ENCODE measurements at regions not wholly inside any gene's neighbourhood (a gene's known extent, or its start where the extent isn't known, plus 50 kb on each side); places are given as distances from the start of the nearest gene placed in this dataset.
"Not testable (repeated sequence)": the region's sequence is repeated elsewhere in the genome, so short reads cannot be mapped to it uniquely, and the experiment has no call there.

GRCh38 chr17:71431146-71431545 is 689.7 kb upstream of the SOX9 start:
- DNase-seq (ENCODE audit: insufficient read length), result no peak
- no peak for TF ChIP-seq POLR2AphosphoS5 (IDR thresholded peaks at IDR 0.05; ENCODE audit: low read depth, low read length)
- TF ChIP-seq TAF1 (IDR thresholded peaks at IDR 0.05; ENCODE audit: borderline replicate concordance, low read depth, low read length), result no peak
- no peak for TF ChIP-seq POLR2A (IDR thresholded peaks at IDR 0.05; ENCODE audit: low read depth, low read length)
- FAIRE-seq, result no peak

- no peak for FAIRE-seq
These were observed 688.2 kb upstream of the SOX9 start for GRCh38 chr17:71432378-71433315.

GRCh38 chr17:71434716-71435115 is 686.1 kb upstream of the SOX9 start:
- FAIRE-seq (no peak), DNase-seq (ENCODE audit: insufficient read length) (no peak)
- TF ChIP-seq POLR2AphosphoS5 (IDR thresholded peaks at IDR 0.05; ENCODE audit: low read depth, low read length), result no peak
- TF ChIP-seq TAF1 (IDR thresholded peaks at IDR 0.05; ENCODE audit: borderline replicate concordance, low read depth, low read length), result no peak
- TF ChIP-seq POLR2A (IDR thresholded peaks at IDR 0.05; ENCODE audit: low read depth, low read length), result no peak

More at GRCh38 chr17:71432378-71433315, 688.2 kb upstream of the SOX9 start:
- no peak for TF ChIP-seq TAF1 (IDR thresholded peaks at IDR 0.05; ENCODE audit: borderline replicate concordance, low read depth, low read length)
- no peak for TF ChIP-seq POLR2AphosphoS5 (IDR thresholded peaks at IDR 0.05; ENCODE audit: low read depth, low read length)
- TF ChIP-seq POLR2A (IDR thresholded peaks at IDR 0.05; ENCODE audit: low read depth, low read length), result no peak
- no peak for DNase-seq (ENCODE audit: insufficient read length)

- FAIRE-seq (no peak), DNase-seq (ENCODE audit: insufficient read length) (no peak)
- TF ChIP-seq POLR2AphosphoS5 (IDR thresholded peaks at IDR 0.05; ENCODE audit: low read depth, low read length) (no peak), TAF1 (IDR thresholded peaks at IDR 0.05; ENCODE audit: borderline replicate concordance, low read depth, low read length) (no peak), POLR2A (IDR thresholded peaks at IDR 0.05; ENCODE audit: low read depth, low read length) (no peak)
These were observed 684.3 kb upstream of the SOX9 start for GRCh38 chr17:71436479-71436878.

GRCh38 chr17:71437166-71437565 is 683.7 kb upstream of the SOX9 start:
- no peak for DNase-seq (ENCODE audit: insufficient read length)
- no peak for FAIRE-seq
- TF ChIP-seq POLR2A (IDR thresholded peaks at IDR 0.05; ENCODE audit: low read depth, low read length), result no peak
- no peak for TF ChIP-seq POLR2AphosphoS5 (IDR thresholded peaks at IDR 0.05; ENCODE audit: low read depth, low read length)
- no peak for TF ChIP-seq TAF1 (IDR thresholded peaks at IDR 0.05; ENCODE audit: borderline replicate concordance, low read depth, low read length)

- DNase-seq (ENCODE audit: insufficient read length) (no peak), FAIRE-seq (no peak)
- TF ChIP-seq POLR2A (IDR thresholded peaks at IDR 0.05; ENCODE audit: low read depth, low read length), result no peak
- no peak for TF ChIP-seq POLR2AphosphoS5 (IDR thresholded peaks at IDR 0.05; ENCODE audit: low read depth, low read length)
- no peak for TF ChIP-seq TAF1 (IDR thresholded peaks at IDR 0.05; ENCODE audit: borderline replicate concordance, low read depth, low read length)
These were observed 682.1 kb upstream of the SOX9 start for GRCh38 chr17:71438631-71439146.

- FAIRE-seq (no peak), DNase-seq (ENCODE audit: insufficient read length) (no peak)
- TF ChIP-seq POLR2AphosphoS5 (IDR thresholded peaks at IDR 0.05; ENCODE audit: low read depth, low read length) (no peak), TAF1 (IDR thresholded peaks at IDR 0.05; ENCODE audit: borderline replicate concordance, low read depth, low read length) (no peak), POLR2A (IDR thresholded peaks at IDR 0.05; ENCODE audit: low read depth, low read length) (no peak)
These were observed 680.3 kb upstream of the SOX9 start for GRCh38 chr17:71440513-71440912.

DNA sequence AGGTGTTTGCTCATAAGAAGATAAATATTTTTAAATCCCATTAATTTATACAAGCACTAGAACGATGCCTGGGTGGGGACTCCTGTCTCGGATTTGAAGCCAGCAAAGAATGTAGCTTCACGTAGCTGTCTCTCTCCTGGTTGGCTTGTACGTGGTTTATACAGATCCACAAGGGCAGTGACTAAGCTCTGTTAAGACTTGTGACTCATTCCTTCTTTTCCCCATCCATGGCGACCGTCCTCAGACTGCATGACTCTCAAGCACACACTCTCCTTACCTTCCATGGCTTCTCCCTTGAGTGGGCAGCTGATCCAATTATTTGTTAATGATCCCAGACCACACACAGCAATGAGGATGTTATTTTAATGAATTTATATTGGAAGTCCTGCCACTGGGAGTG is 679.7 kb upstream of the SOX9 start:
- TF ChIP-seq POLR2A (IDR thresholded peaks at IDR 0.05; ENCODE audit: low read depth, low read length) (no peak), TAF1 (IDR thresholded peaks at IDR 0.05; ENCODE audit: borderline replicate concordance, low read depth, low read length) (no peak), POLR2AphosphoS5 (IDR thresholded peaks at IDR 0.05; ENCODE audit: low read depth, low read length) (no peak)
- FAIRE-seq, result no peak
- DNase-seq (ENCODE audit: insufficient read length), result no peak

- TF ChIP-seq TAF1 (IDR thresholded peaks at IDR 0.05; ENCODE audit: borderline replicate concordance, low read depth, low read length) (no peak), POLR2AphosphoS5 (IDR thresholded peaks at IDR 0.05; ENCODE audit: low read depth, low read length) (no peak), POLR2A (IDR thresholded peaks at IDR 0.05; ENCODE audit: low read depth, low read length) (no peak)
These were observed 676.7 kb upstream of the SOX9 start for GRCh38 chr17:71444078-71444477.

DNA sequence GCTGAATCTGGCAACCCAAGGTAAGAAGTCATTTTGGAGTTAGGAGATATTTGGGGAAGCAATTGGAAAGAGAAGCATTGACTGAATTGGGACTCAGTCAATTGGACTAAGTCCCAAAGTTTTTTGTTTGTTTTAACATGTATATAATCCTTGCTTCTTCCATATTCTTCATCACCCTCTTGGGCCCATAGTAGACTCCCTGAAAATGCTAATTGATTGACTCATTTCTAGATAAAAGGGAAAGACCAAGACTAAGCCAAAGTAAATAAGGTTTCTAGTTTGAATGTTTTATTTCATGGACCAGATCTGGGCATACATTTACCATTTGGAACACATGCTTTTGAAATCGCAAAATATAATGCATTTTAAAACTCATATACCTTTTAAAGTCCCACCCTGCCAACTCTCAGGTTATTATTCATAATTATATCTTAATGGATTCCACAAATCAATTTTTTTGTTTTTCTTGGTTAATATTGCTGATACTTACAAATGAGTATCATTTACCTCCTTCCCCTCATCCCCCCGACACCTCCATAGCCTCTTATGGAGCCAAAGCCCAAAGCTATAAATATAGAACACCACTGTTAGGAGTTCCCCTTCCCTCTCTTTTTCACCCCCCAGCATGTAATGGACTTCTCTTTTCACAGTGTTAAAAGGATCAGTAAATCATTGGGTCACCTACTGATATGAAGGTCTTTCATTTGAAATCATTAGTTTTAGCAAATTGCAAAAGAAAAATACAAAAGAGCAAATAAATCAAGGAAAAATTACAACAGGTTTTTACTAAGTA is 674.0 kb upstream of the SOX9 start:
- no peak for TF ChIP-seq POLR2AphosphoS5 (IDR thresholded peaks at IDR 0.05; ENCODE audit: low read depth, low read length)
- TF ChIP-seq TAF1 (IDR thresholded peaks at IDR 0.05; ENCODE audit: borderline replicate concordance, low read depth, low read length), result no peak
- TF ChIP-seq POLR2A (IDR thresholded peaks at IDR 0.05; ENCODE audit: low read depth, low read length), result no peak
- DNase-seq (ENCODE audit: insufficient read length) (no peak), FAIRE-seq (no peak)

More at GRCh38 chr17:71444078-71444477, 676.7 kb upstream of the SOX9 start:
- FAIRE-seq, result no peak
- no peak for DNase-seq (ENCODE audit: insufficient read length)

GRCh38 chr17:71447644-71448043 is 673.2 kb upstream of the SOX9 start:
- FAIRE-seq (no peak), DNase-seq (ENCODE audit: insufficient read length) (no peak)
- TF ChIP-seq POLR2AphosphoS5 (IDR thresholded peaks at IDR 0.05; ENCODE audit: low read depth, low read length) (no peak), POLR2A (IDR thresholded peaks at IDR 0.05; ENCODE audit: low read depth, low read length) (no peak), TAF1 (IDR thresholded peaks at IDR 0.05; ENCODE audit: borderline replicate concordance, low read depth, low read length) (no peak)

DNA sequence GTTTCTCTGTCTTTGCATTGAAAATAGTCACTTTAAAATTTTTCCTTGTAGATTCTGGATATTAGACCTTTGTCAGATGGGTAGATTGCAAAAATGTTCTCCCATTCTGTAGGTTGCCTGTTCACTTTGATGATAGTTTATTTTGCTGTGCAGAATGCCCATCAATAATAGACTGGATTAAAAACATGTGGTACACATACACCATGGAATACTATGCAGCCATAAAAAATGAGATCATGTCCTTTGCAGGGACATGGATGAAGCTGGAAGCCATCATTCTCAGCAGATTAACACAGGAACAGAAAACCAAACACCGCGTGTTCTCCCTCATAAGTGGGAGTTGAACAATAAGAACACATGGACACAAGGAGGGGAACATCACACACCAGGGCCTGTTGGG is 670.2 kb upstream of the SOX9 start:
- not testable (repeated sequence) for DNase-seq (ENCODE audit: insufficient read length); FAIRE-seq
